ENCODE measurements at regions not wholly inside any gene's neighbourhood (a gene's known extent, or its start where the extent isn't known, plus 50 kb on each side); places are given as distances from the start of the nearest gene placed in this dataset.
"Not testable (repeated sequence)": the region's sequence is repeated elsewhere in the genome, so short reads cannot be mapped to it uniquely, and the experiment has no call there.

DNA sequence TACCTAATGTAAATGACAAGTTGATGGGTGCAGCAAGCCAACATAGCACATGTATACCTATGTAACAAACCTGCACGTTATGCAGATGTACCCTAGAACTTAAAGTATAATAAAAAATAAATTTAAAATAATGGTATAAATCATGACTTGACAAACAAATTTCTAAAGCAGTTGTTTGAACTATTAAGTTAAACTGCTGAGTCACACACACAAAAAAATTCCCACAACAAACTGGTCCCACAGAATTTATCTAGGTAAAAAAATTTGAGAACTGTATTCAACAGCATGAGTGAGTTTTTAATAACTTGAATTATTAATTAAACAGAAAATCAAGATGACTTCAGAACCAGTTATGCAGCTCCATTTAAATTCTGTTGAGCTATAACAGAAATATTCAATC lies 186.0 kb upstream of the SOX6 start:
- DNase-seq (ENCODE audit: low read depth in 2 of 2, low spot score in 1 of 2), result no peak

- DNase-seq (ENCODE audit: low read depth in 2 of 2, low spot score in 1 of 2), result no peak
Observed at GRCh38 chr11:16536513-16536912, 180.2 kb upstream of the SOX6 start.

DNA sequence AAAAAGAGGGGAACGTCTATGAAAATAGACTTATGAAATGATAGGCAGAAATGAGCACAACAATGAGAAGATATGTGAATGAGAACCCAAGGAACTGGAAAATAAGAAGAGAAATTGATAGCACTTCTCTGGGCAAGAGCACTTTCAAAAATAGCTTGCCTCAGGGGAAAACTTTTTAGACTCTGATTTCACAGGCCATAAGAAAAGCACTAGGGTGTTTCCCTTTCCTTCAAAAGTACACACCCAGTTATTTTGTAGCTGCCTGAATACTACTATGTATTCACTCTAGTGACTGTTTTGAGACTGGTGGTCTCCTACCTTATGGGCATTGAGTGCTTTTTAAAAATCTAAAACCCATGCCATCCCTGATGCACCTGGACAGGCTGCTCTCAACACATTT lies 172.3 kb upstream of the SOX6 start:
- no peak for DNase-seq (ENCODE audit: low read depth in 2 of 2, low spot score in 1 of 2)

GRCh38 chr11:16527525-16528246 lies 171.3 kb upstream of the SOX6 start:
- DNase-seq (ENCODE audit: low read depth in 2 of 2, low spot score in 1 of 2), result no peak

GRCh38 chr11:16526947-16527346 lies 170.6 kb upstream of the SOX6 start:
- DNase-seq (ENCODE audit: low read depth in 2 of 2, low spot score in 1 of 2), result no peak

DNA sequence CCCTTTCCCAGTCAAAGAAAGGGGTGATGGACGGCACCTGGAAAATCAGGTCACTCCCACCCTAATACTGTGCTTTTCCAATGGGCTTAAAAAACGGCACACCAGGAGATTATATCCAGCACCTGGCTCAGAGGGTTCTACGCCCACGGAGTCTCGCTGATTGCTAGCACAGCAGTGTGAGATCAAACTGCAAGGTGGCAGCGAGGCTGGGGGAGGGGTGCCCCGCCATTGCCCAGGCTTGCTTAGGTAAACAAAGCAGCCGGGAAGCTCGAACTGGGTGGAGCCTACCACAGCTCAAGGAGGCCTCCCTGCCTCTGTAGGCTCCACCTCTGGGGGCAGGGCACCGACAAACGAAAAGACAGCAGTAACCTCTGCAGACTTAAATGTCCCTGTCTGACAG lies 164.4 kb upstream of the SOX6 start:
- DNase-seq (ENCODE audit: low read depth in 2 of 2, low spot score in 1 of 2), result not testable (repeated sequence)

DNA sequence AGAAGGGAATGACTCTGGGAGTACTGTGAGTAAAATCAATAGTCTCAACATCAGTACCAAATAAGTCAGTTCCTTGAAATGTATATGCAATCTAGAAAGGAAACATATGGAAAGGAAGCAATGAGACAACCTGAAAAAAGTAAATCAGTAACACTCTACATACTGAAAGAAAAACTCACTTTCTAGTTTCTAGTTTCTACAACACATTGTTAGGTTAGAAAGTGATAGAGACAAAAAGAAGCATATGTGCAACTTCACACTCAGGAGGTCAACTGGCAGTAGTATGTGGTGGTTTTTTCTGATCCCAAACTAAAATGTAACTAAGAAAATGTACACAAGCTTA lies 156.5 kb upstream of the SOX6 start:
- DNase-seq (ENCODE audit: low read depth in 2 of 2, low spot score in 1 of 2), result no peak

DNA sequence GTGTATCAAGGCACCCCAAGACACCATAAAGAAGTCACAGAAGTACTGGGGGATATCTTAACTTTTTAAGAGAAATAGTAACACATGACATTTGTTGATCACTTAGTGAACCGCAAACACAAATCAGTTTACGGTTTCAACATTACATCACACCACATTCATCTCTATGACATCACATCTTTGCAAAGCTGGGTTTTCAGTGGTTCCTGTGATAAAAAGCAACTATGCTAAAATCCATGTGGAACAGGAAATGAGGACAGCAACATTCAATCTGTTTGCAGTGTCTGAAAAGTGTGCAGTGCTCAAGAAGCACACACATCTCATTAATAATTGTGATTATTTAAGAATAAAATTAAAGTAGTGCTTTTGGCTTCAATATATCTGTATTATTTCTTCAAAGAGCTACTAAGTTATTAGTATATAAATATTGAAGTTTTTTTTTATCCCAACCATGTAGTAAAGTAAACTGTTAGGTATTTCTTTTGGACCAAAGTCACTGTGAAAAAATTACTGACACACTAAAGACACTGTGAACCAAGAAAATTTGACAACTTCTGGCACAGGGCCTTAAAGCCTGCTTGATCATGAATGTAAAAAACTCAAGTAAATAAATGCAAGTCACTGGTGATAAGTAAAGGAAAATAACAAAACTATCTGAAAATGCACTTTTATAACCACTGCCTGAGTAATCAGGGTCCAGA lies 156.0 kb upstream of the SOX6 start:
- DNase-seq (ENCODE audit: low read depth in 2 of 2, low spot score in 1 of 2), result no peak

DNA sequence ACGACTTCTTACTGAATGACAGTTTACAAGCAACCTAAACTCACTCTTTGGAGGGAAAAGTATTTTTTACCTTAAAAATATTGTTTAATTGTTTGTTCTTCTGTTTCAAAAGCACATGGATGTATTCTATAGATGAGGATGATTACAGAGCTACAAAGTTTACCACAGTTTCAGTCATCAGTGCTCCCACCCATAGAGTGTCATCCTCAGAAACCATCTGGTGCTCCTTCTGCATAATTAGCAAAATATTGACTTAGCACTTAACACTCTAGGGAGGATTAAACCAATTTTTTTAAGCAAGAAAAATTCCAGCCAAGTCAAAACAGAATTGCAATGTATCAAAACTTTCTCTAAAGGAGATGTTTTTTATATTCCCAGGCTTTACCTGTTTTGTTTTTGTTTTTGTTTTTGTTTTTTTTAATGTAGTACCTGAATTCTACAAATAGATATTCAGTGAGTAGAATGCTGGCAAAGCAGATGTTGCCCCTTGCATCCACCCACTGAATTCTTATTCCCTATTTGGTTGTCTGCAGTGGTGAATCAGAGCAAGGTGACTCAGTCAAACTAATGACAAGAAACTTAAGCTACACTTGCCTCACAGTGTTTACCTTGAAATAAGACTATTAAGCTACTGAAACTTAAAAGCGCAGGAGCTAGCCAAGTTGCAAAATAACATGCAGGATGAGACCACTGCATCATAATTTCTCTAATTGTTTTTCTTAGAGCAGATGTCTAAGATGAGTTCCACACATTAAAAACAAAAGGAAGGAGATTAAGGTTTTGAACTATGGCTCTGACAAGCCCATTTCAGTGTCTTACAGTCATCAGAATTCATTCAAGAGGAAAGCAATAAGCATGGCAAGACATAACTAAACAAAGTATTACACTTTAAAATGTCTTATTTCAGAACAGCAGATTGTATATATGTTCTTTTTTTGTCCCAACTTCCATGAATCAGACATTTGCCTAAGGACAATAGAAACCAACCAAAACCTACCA lies 155.1 kb upstream of the SOX6 start:
- no peak for DNase-seq (ENCODE audit: low read depth in 2 of 2, low spot score in 1 of 2)

- DNase-seq (ENCODE audit: low read depth in 2 of 2, low spot score in 1 of 2), result no peak
Observed at GRCh38 chr11:16505481-16505880, 149.1 kb upstream of the SOX6 start.

GRCh38 chr11:16503891-16504290 lies 147.5 kb upstream of the SOX6 start:
- DNase-seq (ENCODE audit: low read depth in 2 of 2, low spot score in 1 of 2), result not testable (repeated sequence)

DNA sequence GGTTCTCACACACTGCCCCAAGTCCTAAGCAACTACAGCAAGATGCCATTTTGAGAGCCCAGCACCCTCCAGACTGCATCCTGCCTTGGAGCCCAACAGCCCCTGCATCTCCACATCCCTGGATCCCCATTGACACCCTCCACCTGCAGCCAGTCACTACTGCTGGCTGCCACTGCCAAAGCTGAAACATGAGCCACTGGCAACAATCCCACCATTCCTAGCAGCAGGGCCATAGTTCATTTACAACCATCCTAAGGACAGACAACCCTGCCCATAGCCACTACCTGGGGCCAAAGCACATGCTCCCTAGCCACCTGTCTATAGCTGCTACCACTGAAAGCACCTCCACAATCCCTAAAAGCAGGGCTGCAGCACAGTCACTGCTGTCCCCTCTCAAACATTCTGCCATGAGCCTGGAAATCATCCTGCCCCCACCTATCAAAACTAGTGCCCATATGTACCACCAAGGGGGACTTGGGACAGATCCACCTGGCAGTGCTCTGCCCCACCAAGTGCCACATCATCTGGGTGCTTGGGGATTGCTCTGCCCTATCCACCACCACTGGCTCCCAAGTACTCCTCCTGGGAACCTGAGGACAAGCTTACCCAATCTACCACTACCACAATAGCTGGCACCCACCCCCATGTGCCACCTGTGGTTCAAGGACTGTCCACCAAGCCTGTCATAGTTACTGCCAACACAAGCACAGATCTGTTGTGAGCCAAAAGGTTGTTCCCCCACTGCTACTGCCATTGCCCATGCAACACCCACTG lies 138.8 kb upstream of the SOX6 start:
- no peak for DNase-seq (ENCODE audit: low read depth in 2 of 2, low spot score in 1 of 2)

DNA sequence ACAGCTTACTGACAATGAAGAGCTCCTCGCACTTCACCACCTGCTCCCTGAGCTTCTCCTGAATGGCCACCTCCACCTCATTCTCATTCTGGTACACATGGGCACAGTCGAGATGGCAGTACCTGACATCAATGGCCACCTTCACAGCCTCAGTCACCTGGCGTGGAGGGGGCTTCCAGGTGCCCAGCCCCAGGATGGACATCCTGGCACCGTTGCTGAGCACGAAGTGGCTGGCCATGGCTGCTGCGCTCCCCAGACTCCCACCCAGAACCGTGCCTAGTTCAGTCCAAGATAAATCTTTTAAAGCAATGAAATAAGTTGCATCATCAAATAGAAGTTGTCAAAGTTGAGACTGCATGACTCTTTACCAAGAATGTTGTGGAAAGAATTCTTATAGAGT lies 128.1 kb upstream of the SOX6 start:
- no peak for DNase-seq (ENCODE audit: low read depth in 2 of 2, low spot score in 1 of 2)

DNA sequence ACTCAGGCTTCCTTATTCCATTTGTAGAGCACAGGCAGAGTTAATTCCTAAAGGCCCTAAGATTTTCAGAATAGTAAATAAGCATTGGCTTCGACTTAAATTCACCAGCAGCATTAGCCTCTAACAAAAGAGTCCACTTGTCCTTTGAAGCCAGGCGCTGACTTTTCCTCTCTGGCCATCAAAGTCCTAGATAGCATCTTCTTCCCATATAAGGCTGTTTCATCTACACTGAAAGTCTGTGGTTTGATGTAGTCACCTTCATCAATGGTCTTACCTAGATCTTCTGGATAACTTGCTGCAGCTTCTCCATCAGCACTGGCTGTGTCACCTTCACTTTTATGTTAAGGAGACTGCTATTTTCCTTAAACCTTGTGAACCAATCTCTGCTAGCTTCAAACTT lies 118.3 kb upstream of the SOX6 start:
- no peak for DNase-seq (ENCODE audit: low read depth in 2 of 2, low spot score in 1 of 2)

GRCh38 chr11:16469968-16470367 lies 113.6 kb upstream of the SOX6 start:
- DNase-seq (ENCODE audit: low read depth in 2 of 2, low spot score in 1 of 2), result no peak

GRCh38 chr11:16468735-16469453 lies 112.5 kb upstream of the SOX6 start:
- DNase-seq (ENCODE audit: low read depth in 2 of 2, low spot score in 1 of 2), result no peak

- no peak for DNase-seq (ENCODE audit: low read depth in 2 of 2, low spot score in 1 of 2)
Observed at GRCh38 chr11:16460508-16460907, 104.2 kb upstream of the SOX6 start.

GRCh38 chr11:16456366-16456765 lies 100.0 kb upstream of the SOX6 start:
- DNase-seq (ENCODE audit: low read depth in 2 of 2, low spot score in 1 of 2), result no peak

GRCh38 chr11:16454289-16454863 lies 98.0 kb upstream of the SOX6 start:
- no peak for DNase-seq (ENCODE audit: low read depth in 2 of 2, low spot score in 1 of 2)

- no peak for DNase-seq (ENCODE audit: low read depth in 2 of 2, low spot score in 1 of 2)
Observed at GRCh38 chr11:16448123-16448717, 91.9 kb upstream of the SOX6 start.

Data from stimulated activated CD8-positive, alpha-beta memory T cell treated with anti-CD3 and anti-CD28 coated beads, Interleukin-4, amount 100 ng/mL, for 1 hour (primary cell).